Gastrocnemius medialis (tissue), 4 donors: ENCODE measurements at regions not wholly inside any gene's neighbourhood (a gene's known extent, or its start where the extent isn't known, plus 50 kb on each side); places are given as distances from the start of the nearest gene placed in this dataset.

Experiments
- POLR2A ChIP-seq, 2 donors: fragments of 450-650 bp; IDR thresholded peaks; one replicate each; pipeline ENCODE4 v1.6.1; 2017; ENCODE audit warnings: antibody characterized with exemption in 2 of 2, mild to moderate bottlenecking in 2 of 2, moderate library complexity in 2 of 2
- TF ChIP-seq, protein P1 (sequence below), 5 experiments: fragments of 450-650 bp in 3 of 5; fragments of 200-600 bp in 2 of 5; sonication (generic) in 2 of 5; IDR thresholded peaks in 4 of 5; conservative IDR thresholded peaks in 1 of 5; 1 replicate in 4 of 5; 2 replicates in 1 of 5; pipeline ENCODE4 v1.5.1; 2016 to 2019; ENCODE audit warnings: antibody characterized with exemption in 5 of 5, mild to moderate bottlenecking in 3 of 5, moderate library complexity in 3 of 5

DNA sequence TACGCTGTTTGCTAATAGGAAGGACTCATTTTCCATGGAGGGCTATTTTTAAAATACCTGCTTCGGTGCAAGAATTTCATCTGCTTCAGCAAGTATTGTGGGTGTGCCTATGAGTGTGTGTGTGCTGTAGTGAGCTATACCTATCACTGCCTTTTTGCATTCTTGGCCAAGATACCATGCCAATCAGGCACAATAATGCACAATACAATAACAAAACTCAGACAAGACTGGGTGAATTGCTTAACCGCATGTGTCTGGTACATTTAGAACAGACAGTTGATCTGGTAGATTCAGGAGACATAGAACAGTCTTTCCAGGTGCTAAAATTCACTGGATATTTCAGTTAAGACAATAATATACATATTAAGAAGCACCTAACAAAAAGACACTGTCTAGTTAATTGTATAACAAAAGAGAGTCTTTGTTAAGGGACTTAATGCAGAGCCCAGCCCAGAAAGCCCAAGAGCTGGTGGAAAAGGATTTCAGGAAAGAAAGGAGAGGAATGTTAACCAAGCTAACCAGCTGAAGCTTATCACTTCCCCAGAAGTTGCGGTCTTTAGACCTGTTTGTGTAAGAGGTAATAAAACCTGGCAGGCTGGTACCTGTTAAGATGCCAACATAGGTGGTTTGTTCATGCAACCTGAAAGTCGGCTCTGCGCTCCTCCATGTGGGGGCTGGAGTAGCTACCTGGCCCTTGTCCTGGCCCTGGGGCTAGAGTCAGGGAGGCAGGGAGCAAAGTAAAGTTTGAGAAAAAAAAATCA is 153.3 kb upstream of the RBMS1 start:
- TF ChIP-seq, protein P1, sequence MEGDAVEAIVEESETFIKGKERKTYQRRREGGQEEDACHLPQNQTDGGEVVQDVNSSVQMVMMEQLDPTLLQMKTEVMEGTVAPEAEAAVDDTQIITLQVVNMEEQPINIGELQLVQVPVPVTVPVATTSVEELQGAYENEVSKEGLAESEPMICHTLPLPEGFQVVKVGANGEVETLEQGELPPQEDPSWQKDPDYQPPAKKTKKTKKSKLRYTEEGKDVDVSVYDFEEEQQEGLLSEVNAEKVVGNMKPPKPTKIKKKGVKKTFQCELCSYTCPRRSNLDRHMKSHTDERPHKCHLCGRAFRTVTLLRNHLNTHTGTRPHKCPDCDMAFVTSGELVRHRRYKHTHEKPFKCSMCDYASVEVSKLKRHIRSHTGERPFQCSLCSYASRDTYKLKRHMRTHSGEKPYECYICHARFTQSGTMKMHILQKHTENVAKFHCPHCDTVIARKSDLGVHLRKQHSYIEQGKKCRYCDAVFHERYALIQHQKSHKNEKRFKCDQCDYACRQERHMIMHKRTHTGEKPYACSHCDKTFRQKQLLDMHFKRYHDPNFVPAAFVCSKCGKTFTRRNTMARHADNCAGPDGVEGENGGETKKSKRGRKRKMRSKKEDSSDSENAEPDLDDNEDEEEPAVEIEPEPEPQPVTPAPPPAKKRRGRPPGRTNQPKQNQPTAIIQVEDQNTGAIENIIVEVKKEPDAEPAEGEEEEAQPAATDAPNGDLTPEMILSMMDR (IDR thresholded peaks at IDR 0.05 in 4 of 5, conservative IDR thresholded peaks at IDR 0.05 in 1 of 5), result no peak
- TF ChIP-seq POLR2A (IDR thresholded peaks at IDR 0.05), result no peak
